GM12878 (cell line): ENCODE measurements at regions not wholly inside any gene's neighbourhood (a gene's known extent, or its start where the extent isn't known, plus 50 kb on each side); places are given as distances from the start of the nearest gene placed in this dataset.

ENCODE experiments used
- ATAC-seq: fragments of 200-7000 bp; cut with Tn5 transposase; 3 replicates; pipeline ENCODE4 v1.9.1; 2020; ENCODE audit warnings: mild to moderate bottlenecking, moderate library complexity
- BruUV-seq: library from RNA; stranded (reverse); fragments of 400-500 nt; replicated peaks from 2 replicates; lab custom pipeline; 2021; lab: Mats Ljungman, UMichigan
- CTCF ChIA-PET: fragments of 300-600 bp; sonication (Branson Sonifier 250); formaldehyde crosslinking; extraction: SDS; loops from one replicate; lab custom pipeline; 2021; ENCODE audit warnings: inconsistent platforms; lab: Yijun Ruan, JAX
- POLR2A ChIA-PET: fragments of 350-600 bp; formaldehyde crosslinking; extraction: SDS; loops from one replicate; lab custom pipeline; 2021; ENCODE audit warnings: inconsistent platforms; lab: Charles Lee
- RAD21 ChIA-PET: fragments of 300-600 bp; sonication (Branson Sonifier 250); formaldehyde crosslinking; loops from one replicate; lab custom pipeline; 2023; ENCODE audit warnings: antibody characterized with exemption; ENCODE audit not compliant: unreplicated experiment; lab: Charles Lee
- SMC1A ChIA-PET: fragments of 300-600 bp; sonication (Branson Sonifier 250); formaldehyde crosslinking; loops from one replicate; lab custom pipeline; 2023; ENCODE audit not compliant: unreplicated experiment, uncharacterized antibody; lab: Charles Lee
- DNase-seq: peaks from one replicate; pipeline ENCODE4 v3.0.0-alpha.2; 2011; ENCODE audit warnings: low read depth, low spot score
- FAIRE-seq: peaks from 3 replicates; lab custom pipeline; 2011; peaks lifted over from hg19 to GRCh38; lab: Jason Lieb, UNC
- H2AFZ ChIP-seq: 2 replicates; pipeline ENCODE4 v1.6.0; 2011; ENCODE audit warnings: low read depth, low read length, control low read depth; ENCODE audit not compliant: control insufficient read depth
- H3K27ac ChIP-seq: 2 replicates; pipeline ENCODE4 v1.5.1; 2011; ENCODE audit warnings: control low read depth; ENCODE audit not compliant: control insufficient read depth, insufficient read depth
- H3K27me3 ChIP-seq, 2 experiments: replicated peaks in 1 of 2; 2 replicates each; pipeline versions ENCODE4 v1.6.0 to v1.6.1; 2011; ENCODE audit warnings: low read length in 1 of 2; ENCODE audit not compliant: control insufficient read depth in 2 of 2, insufficient read depth in 2 of 2
- H3K36me3 ChIP-seq, 2 experiments: 2 replicates each; pipeline ENCODE4 v1.5.1; 2011; ENCODE audit warnings: low read length in 1 of 2; ENCODE audit not compliant: control insufficient read depth in 2 of 2, insufficient read depth in 2 of 2
- H3K4me1 ChIP-seq: 2 replicates; pipeline ENCODE4 v1.6.1; 2011; ENCODE audit warnings: mild to moderate bottlenecking, low read length, moderate library complexity, mixed read lengths; ENCODE audit not compliant: control insufficient read depth, insufficient read depth
- H3K4me2 ChIP-seq: 2 replicates; pipeline ENCODE4 v1.6.0; 2011; ENCODE audit warnings: control low read depth; ENCODE audit not compliant: control insufficient read depth, insufficient read depth
- H3K4me3 ChIP-seq: fragments of 200-600 bp; sonication (generic); 2 replicates; pipeline ENCODE4 v1.5.1; 2016
- H3K79me2 ChIP-seq: 2 replicates; pipeline ENCODE4 v1.6.0; 2011; ENCODE audit warnings: low read length; ENCODE audit not compliant: control insufficient read depth, insufficient read depth
- H3K9ac ChIP-seq: 2 replicates; pipeline ENCODE4 v1.8.0; 2011; ENCODE audit warnings: low read length, control low read depth, mixed read lengths; ENCODE audit not compliant: control insufficient read depth, insufficient read depth
- H3K9me3 ChIP-seq: replicated peaks from 3 replicates; pipeline ENCODE4 v1.5.1; 2011; ENCODE audit warnings: mild to moderate bottlenecking, low read length; ENCODE audit not compliant: control insufficient read depth, insufficient read depth
- H4K20me1 ChIP-seq: 2 replicates; pipeline ENCODE4 v1.6.0; 2011; ENCODE audit not compliant: control insufficient read depth, insufficient read depth
- CBFB ChIP-seq: IDR thresholded peaks from 2 replicates; pipeline ENCODE4 v1.6.1; 2016; ENCODE audit warnings: antibody characterized with exemption, low read depth
- EZH2 ChIP-seq: IDR thresholded peaks from 2 replicates; pipeline ENCODE4 v1.6.1; 2012; ENCODE audit warnings: low read depth, mild to moderate bottlenecking, control low read depth, inconsistent platforms, low read length, borderline replicate concordance; ENCODE audit not compliant: control insufficient read depth
- HDAC2 ChIP-seq: fragments of 200-600 bp; sonication (generic); IDR thresholded peaks from 2 replicates; pipeline ENCODE4 v1.6.1; 2017
- IRF5 ChIP-seq: fragments of 450-650 bp; IDR thresholded peaks from 2 replicates; pipeline ENCODE4 v1.6.1; 2017; ENCODE audit warnings: borderline replicate concordance
- KDM1A ChIP-seq: fragments of 200-600 bp; sonication (generic); IDR thresholded peaks from 2 replicates; pipeline ENCODE4 v1.6.1; 2016; ENCODE audit warnings: borderline replicate concordance
- MEF2A ChIP-seq: IDR thresholded peaks from 2 replicates; pipeline ENCODE4 v1.6.1; 2011; ENCODE audit warnings: low read depth, mild to moderate bottlenecking, low read length, moderate library complexity; ENCODE audit not compliant: insufficient read depth
- MYB ChIP-seq: fragments of 150-350 bp; IDR thresholded peaks from 2 replicates; pipeline ENCODE4 v1.6.1; 2014; ENCODE audit warnings: mild to moderate bottlenecking, low read depth, low read length, borderline replicate concordance
- NFYA ChIP-seq: IDR thresholded peaks from 2 replicates; pipeline ENCODE4 v1.6.1; 2011; ENCODE audit warnings: low read depth, mild to moderate bottlenecking, low read length, improper control_type of control experiment, borderline replicate concordance
- NR2F1 ChIP-seq: fragments of 450-650 bp; conservative IDR thresholded peaks from 2 replicates; pipeline ENCODE4 v1.6.1; 2017; ENCODE audit warnings: mild to moderate bottlenecking
- NRF1 ChIP-seq: conservative IDR thresholded peaks from 2 replicates; pipeline ENCODE4 v1.6.1; 2011; ENCODE audit warnings: mild to moderate bottlenecking, low read depth, low read length, improper control_type of control experiment
- PAX5 ChIP-seq: IDR thresholded peaks from 2 replicates; pipeline ENCODE4 v1.6.1; 2011; ENCODE audit warnings: low read depth, low read length, borderline replicate concordance
- RBBP5 ChIP-seq: fragments of 200-600 bp; sonication (generic); conservative IDR thresholded peaks from 2 replicates; pipeline ENCODE4 v1.6.1; 2016
- REST ChIP-seq: IDR thresholded peaks from 2 replicates; pipeline ENCODE4 v1.6.1; 2012; ENCODE audit warnings: mild to moderate bottlenecking, low read depth, low read length
- TAF1 ChIP-seq: IDR thresholded peaks from 2 replicates; pipeline ENCODE4 v1.6.1; 2011; ENCODE audit warnings: mild to moderate bottlenecking, low read depth, low read length, borderline replicate concordance
- YBX1 ChIP-seq: fragments of 450-650 bp; IDR thresholded peaks from 2 replicates; pipeline ENCODE4 v1.6.1; 2016; ENCODE audit warnings: antibody characterized with exemption
- ZBTB40 ChIP-seq: fragments of 450-650 bp; IDR thresholded peaks from 2 replicates; pipeline ENCODE4 v1.6.1; 2016; ENCODE audit warnings: mild to moderate bottlenecking, moderate library complexity, borderline replicate concordance
- WGBS: methylation state at CpG from one replicate; pipeline ENCODE4 v1.1.6; 2016; ENCODE audit warnings: low lambda C conversion rate; ENCODE audit not compliant: insufficient replicate concordance, insufficient coverage; ENCODE audit errors: missing lambda C conversion rate; 5-methylcytosine and 5-hydroxymethylcytosine counted together
- in situ Hi-C: fragments of 300-500 bp; cut with MboI; formaldehyde crosslinking; loops from 9 replicates; pipeline ENCODE4 v1.14.3; 2018; ENCODE audit warnings: mixed read lengths
- intact Hi-C: fragments of 100-400 bp; cut with micrococcal nuclease; formaldehyde crosslinking; loops from one replicate; pipeline ENCODE4 v1.14.2; 2022; ENCODE audit not compliant: unreplicated experiment

GRCh38 chr3:159782724-159783421, 205.8 kb upstream of the IL12A start:
- no TSS peak for BruUV-seq
- H3K27ac ChIP-seq = no peak overlapping the region
- intact Hi-C loops = no loop called here
- WGBS = 52% methylated on average over 5 of the region's 5 CpGs
- H2AFZ ChIP-seq = no peak overlapping the region
- ATAC-seq (no peak), DNase-seq (no peak), FAIRE-seq (no peak)
- ChIA-PET POLR2A (no interaction called here), SMC1A (interaction anchor here (0.7 to 1.1 kb wide), 2 partner anchors 21 to 130 kb away, joined by 3 read pairs; no protein-coding TSS in a partner anchor), RAD21 (no interaction called here), CTCF (interaction anchor here (1.1 to 1.9 kb wide), 5 partner anchors 21 to 518 kb away, joined by 3 to 9 read pairs (median 4); no protein-coding TSS in a partner anchor)
- no peaks in the 10 kb centered on the region; the same call in 1 of the 2 replicates for H3K4me1 ChIP-seq
- H3K36me3 ChIP-seq = no peaks in the 10 kb centered on the region
- in situ Hi-C loops = no loop called here
- H3K27me3 ChIP-seq = no peaks in the 10 kb centered on the region; a peak in 1 of 4 replicates
- no peak overlapping the region for H3K4me2 ChIP-seq
- H3K4me3 ChIP-seq = no peak overlapping the region
- H3K79me2 ChIP-seq = no peaks in the 10 kb centered on the region
- H4K20me1 ChIP-seq = no peaks in the 10 kb centered on the region
- no peaks in the 10 kb centered on the region for H3K9me3 ChIP-seq
- no peak overlapping the region for H3K9ac ChIP-seq
- no peak for TF ChIP-seq ZBTB40
- no peak for TF ChIP-seq YBX1
- TF ChIP-seq NR2F1 = no peak
- no peak for TF ChIP-seq NFYA
- TF ChIP-seq NRF1 = no peak
- no peak for TF ChIP-seq IRF5
- no peak for TF ChIP-seq PAX5
- no peak for TF ChIP-seq CBFB
- no peak for TF ChIP-seq TAF1
- TF ChIP-seq EZH2 = no peak
- TF ChIP-seq RBBP5 = no peak
- no peak for TF ChIP-seq HDAC2
- TF ChIP-seq MEF2A = no peak
- no peak for TF ChIP-seq KDM1A
- no peak for TF ChIP-seq MYB
- no peak for TF ChIP-seq REST
